ENCODE measurements at regions not wholly inside any gene's neighbourhood (a gene's known extent, or its start where the extent isn't known, plus 50 kb on each side); places are given as distances from the start of the nearest gene placed in this dataset.

DNA sequence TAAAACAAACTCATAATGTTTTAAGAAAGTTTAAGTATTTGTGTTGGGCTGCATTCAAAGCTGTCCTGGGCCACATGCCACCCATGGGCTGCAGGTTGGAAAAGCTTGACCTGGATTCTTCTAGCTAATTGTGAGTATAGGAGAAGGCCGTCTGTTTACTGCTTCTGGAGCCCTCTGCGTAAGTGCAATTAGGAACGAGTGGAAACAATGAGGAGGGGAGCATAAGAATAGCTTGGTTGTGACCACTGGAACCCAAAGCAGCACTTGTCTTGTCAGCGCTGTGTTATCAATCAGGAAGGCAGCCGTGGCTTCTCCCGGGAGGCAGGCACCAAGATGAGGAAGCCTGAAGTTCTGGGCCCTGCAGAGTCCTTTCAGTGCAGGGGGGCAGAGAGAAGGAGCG, 110.4 kb upstream of the MBNL2 start:
- no peak for DNase-seq (ENCODE audit: low read depth)

DNA sequence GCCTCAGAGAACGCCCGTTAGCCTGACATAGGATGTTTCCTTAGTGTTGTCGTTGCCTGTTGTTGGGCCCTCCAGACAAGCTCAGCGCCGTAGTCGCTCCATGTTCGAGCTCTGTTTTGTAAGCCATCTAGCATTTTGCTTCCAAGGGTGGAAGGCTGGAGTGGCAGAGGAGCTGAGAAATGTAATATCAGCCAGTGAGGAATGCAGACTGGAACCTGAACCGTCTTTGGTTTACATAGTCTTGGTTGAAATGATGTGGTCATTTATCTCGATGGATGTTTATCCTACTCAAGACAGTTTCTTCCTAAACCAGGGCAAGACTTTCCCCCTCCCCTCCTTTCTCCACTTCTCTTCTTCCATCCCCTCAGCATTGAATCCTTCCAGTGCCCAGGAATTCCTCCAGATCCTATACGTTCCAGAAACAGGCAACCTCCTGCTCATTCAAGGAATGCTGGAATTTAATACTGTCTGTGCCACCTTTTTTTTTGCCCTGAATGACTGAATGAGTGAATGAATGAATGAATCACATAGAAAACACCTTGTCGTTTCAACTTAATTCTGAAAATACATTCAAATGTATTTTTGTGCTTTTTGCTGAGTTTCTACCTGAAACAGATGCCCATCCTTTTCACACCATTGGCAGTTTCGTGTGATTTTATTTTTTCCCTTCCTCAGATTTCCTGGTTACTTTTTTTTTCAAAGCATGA, 109.5 kb upstream of the MBNL2 start:
- DNase-seq (ENCODE audit: low read depth): peak; percentile 81

DNA sequence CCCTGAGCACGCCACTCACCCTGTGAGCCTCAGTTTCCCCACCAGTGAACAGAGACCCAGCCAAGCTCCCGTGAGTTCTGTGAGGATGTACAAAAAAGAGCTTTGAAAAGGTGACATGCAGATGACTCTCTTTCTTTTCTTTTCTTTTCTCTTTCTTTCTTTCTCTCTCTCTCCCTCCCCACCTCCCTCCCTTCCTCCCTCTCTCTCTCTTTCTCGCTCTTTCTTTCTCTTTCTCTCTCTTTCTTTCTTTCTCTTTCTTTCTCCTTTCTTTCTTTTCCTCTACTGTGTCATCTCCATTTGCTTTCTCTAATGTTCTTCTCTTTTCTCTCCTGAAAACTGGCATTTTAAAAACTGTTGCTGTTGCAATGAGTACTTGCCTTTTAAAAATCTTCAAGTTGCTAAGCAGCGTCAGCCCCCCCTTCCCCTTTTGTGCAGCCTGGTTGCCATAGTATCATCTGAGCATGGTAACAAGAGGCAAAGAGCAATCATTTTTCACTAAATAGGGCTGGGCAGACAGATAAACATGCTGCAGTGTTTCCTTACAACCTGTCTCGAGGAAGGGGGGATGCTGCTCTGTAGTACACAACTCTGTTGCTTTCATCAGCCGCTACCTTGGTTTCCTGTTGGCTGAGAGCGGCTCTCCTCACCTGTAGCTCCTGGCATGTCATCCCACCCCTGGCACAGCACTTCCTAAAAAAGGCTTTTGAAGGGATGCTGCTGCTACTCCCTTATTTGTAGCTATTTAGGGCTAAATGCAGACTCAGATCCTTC, 108.7 kb upstream of the MBNL2 start:
- DNase-seq (ENCODE audit: low read depth): no peak

DNA sequence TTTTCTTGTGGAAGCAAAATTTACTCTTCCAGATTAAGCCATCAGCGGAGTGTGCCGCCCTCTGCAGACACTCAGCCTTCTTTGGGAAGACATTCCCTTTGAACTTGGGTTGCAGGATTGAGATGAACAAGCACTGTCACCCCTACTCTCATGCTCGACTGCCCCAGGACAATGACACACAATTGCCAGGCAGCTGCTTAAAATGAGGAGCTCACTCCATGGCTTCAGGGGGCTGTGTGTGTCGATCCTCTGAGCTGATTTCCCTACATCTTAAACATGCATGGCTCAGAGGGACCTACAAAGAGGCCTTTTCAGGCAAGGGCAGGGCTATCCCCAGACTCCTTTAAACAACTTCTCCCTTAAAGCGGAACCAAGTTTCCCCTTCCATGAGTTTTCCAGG, 107.5 kb upstream of the MBNL2 start:
- DNase-seq (ENCODE audit: low read depth): no peak

DNA sequence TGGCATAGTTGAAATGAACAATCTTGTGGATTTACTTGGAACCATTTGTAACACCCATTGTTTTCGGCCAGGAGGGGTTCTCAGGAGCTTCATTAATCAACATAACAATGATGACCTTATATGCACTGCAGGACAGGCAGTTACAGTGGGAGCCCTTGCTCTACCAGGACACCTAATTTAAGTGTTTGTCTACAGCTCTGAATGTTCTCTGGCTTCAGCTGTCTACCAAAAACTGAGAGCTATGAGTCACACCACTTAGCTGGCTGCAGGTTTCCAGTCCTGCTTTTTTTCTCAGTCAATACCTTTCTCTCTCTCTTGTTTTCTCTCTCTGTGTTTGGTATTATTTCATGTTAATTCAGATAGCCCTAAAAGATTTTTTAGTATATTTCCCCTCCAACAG, 105.4 kb upstream of the MBNL2 start:
- DNase-seq (ENCODE audit: low read depth): peak; percentile 78

DNA sequence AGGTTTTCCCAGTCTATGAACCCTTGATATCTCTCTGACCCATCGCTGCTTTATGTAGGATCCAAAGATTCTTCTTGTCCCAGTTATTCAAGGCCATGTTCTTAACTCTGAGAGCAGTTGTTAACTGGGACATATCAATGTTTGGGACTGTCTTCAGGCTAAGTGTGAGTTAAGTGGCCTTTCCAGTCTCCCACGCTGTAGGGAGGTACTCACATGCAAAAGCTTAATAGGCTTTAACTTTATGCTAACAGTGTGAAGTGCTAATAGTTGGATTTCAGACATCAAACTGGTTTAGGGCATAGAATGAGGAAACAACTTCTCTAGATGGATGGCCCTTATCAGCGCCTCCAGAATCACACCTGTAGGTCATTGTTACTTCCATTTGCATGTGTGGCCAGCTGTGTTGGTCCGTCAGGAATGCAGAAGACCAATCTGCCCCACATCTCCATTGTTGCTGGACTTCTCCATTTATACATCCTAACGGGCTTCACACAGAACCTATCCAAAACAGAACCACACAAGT, 104.7 kb upstream of the MBNL2 start:
- DNase-seq (ENCODE audit: low read depth): no peak

DNA sequence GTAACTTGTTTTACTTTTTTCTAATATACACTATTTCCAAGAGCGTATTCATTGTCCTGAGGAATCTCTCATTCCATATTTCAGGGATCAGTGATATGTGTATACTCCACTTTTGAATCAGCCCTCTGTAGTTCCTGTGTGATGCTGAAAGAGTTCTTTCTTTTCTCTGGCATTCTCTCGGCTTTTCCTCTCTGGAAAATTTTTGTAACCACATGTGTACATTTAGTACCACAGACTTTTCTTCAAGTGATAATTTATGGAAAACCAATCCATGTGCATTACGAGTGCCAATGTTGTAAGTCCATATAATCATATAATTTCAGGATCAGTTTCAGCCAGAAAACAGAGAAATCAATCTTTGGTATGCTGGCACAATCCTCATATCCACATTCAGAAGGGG, 102.2 kb upstream of the MBNL2 start:
- DNase-seq (ENCODE audit: low read depth): no peak

DNA sequence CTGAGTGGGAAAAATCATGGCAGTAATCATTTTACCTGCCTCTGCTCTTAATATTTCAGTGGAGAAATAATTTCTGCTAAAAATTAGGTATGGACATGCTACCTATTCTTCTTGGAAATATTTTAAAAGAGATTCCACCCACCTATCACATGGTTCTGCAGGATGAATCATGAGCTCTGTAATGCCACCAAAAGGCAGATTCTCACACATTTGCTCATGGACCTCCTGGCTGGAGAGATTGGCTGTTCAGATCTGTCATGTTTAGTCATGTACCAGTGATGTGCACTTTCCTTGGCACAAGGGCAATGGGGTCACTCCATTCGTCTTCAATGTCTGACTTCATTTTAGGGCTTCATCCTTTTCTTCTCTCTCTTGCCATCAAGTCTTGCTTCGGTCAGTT, 101.8 kb upstream of the MBNL2 start:
- peak; percentile 81 for DNase-seq (ENCODE audit: low read depth)

DNA sequence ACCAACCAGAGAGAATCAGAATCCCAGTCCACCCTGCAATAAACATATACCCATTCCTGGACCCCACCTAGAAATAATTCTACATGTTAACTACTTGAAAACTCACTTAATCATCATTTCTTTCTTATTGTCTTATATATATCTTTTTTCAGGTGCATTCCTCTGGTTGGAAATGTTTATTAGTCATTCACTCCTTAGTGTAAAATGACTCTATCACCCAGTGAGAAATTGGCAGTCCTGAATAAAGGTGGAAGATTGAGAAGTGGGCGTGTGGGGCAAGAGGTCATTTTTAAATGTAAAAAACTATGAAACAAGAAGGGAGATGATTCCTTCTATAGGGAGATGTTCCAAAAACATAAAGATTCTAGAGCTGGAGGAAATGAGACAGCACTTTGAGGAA, 101.2 kb upstream of the MBNL2 start:
- no peak for DNase-seq (ENCODE audit: low read depth)

DNA sequence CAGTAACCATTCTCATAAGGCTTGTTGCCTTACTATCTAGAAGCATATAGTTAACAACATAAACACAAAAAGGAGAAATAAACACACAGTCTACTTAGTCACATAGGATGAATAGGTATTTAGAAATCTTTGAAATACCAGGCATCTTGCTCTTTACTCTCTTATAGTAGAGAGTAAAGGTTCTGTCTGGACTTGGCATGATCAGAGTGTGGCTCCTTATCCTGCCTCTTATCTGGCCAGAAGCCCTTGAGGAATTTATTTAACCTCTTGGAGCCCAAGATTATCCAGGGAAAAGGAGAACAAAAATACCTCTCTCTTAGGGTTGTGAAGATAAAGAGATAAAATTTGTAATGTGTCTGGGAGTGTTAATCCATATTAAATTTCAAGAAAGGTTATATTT, 100.2 kb upstream of the MBNL2 start:
- peak; percentile 70 for DNase-seq (ENCODE audit: low read depth)

DNA sequence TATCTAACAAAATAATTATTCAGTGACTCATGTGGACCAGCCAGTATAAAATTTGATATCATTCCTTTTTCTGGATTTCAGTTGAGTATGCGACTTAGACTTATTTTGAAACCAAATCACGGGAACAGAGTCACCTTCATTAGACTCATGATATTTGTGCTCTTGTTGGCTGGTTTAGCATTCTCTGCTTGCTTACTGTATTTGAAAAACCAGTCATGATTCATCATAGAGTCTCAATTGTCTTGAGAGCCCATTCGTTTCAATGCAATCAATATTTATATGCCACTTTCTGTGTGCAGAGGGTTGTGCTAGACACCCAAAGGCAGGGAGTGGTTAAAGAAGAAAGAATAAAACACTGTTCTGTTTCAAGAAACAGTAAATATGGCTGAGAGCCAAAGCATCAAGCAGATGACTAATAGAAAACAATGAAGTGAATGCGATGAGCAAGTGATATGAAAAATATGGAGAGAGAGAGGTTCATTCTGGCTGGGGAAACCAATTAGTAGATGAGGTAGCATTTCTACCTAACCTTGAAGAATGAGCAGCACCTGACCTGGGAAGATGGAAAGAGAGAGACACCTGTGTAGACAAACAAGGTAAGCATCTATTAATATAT, 99.6 kb upstream of the MBNL2 start:
- peak; percentile 86 for DNase-seq (ENCODE audit: low read depth)

DNA sequence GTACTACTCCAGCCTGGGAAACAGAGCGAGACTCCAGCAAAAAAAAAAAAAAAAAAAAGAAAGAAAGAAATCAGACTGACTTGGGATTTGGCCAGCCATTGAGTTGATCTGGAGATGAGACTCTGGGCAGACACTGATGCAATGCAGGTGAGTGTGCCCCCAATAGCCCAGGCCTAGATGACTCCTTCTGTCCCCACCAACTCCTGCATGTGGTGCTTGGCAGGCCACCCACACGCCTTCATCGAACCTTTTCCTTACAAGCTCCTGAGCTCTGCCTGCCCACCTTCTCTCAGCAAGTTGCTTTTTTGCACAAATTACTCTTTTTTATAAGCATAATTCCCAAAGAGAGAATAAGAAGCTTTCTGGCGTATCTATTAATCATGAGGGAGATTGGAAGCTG, 97.9 kb upstream of the MBNL2 start:
- DNase-seq (ENCODE audit: low read depth): no peak

DNA sequence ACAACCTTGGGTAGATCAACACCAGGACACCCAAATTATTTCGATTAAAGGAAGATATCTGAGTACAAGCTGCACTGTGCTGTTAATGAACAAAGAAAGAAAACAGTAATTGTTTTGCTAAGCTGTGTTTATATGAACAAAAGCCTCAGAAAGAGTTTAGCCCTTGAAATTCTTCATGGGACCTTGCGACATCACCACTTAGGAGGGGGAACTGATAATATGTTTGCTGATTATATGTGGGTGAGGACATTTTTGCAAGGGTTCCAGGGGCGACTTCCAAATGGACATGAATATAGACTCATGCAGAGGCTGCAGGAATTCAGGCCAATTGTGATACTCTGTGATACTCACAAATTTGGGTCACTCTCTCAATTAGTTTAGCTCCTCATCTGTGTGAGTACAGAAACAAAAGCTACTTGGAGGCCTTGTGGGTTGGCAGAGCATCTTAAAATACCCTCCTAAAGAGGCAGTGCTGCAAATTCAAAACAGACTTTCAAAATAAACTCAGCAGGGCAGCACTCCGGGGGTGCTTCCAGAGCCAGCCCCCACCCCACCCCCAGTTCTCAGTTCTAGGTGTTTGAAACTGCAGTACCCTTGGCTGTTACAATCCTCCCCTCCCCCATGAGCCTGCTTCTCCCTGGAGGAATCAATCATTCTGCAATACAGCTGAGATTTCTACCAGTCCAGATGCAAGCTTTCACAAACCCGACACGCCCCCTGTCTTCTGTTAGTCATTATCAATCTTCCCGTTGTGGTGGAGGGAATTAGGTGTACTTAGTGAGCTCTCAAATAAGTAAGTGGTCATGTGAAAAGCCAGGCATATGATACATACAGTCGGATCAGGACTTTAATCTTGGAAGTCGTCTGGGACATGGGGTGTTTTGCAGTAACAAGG, 97.0 kb upstream of the MBNL2 start:
- DNase-seq (ENCODE audit: low read depth): peak; percentile 98

DNA sequence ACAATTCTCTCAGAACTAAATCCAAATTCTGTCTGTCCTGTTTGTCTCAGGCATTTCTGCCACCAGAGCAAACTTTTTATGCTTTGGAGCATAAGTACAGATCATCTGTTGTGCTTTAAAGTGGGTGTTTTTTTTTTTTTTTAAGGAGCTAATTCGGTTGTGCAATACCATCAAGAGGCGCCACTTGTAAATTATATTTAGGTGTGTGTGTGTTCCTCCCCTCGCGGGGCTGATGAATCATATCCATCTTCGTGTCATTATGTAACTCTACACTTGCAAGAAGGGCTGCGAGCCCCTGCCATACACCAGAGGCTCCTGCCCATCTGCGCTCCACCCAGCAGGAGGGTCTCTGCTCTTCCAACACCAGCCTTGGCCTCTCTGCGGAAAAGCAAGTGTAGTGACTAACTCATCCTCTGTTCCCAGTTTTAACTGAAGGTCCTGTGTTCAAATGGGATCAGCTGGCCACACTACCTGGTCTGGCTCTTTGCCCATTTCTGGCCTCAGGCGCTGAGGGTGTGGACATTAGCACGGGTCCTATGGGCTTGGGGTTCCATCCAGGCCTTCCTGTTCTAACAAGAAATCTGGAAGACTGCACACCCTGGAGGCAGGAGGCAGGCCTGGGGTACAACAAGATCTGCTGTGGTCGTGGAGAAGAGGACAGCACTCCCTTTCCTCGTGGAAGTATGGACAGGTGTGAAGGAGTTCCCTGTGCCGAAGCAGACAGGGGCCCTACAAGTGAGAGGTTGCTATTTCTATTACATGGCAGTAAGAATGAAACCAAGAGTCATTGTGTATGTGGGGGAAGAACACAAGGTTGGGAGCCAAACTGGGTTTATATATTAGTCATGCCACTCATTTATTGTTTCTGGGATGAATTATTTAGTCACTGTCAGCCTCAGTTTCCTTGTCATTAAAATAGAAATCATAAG, 96.1 kb upstream of the MBNL2 start:
- DNase-seq (ENCODE audit: low read depth): peak; percentile 85

DNA sequence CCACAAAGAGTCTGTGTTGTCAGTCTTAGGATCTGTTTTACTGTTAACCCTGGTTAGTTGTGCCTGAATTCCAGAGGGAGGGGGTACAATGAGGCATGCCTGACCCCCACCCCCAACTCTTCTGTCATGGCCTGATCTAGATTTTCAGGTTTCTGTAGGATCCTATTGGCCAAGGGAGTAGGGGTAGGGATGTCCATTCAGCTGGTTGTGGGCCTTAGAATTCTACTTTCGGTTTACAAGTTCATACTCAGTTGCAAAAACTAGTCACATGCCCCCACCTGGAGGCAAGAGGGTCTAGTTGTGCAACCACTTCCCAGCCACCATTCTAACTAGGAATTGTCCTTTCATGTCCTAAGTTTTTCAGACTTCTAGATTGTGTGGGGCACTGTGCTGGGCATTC, 94.3 kb upstream of the MBNL2 start:
- DNase-seq (ENCODE audit: low read depth): no peak

DNA sequence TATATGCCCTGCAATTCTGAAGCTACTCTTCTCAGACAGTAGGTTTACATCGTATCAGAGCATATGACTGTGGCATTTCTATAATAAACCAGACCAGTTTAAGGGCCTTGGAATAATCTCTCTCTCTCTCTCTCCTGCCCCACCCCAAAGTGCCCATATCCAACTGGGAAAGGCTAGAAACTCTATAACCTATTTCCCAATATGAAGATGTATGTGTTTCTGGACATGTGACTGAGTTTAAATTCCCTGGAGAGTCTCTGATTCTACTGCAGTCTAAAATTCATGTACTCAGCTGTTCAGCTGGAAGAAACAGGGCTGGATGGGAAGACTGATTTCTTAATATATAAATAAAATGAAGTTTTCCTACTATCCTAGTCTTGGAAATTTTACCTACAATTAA, 91.9 kb upstream of the MBNL2 start:
- DNase-seq (ENCODE audit: low read depth): no peak

DNA sequence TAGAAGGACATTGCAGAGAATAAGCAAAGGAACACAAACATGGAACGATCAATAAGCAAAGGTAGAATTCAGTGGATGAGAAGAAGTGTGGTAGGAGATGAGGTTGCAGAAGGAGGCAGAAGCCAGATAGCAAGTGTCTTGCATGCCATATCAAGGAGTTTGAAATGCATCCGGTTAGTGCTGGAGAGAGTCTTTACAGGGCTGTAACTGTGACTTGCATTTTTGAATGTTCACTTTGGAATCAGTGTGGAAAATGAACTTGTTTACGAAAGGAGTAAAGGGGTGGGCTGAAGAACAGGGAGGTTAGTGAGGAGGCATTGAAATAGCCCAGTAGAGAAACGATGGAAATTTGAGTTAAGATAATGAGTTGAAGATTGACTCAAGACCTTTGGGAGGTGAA, 90.7 kb upstream of the MBNL2 start:
- no peak for DNase-seq (ENCODE audit: low read depth)

DNA sequence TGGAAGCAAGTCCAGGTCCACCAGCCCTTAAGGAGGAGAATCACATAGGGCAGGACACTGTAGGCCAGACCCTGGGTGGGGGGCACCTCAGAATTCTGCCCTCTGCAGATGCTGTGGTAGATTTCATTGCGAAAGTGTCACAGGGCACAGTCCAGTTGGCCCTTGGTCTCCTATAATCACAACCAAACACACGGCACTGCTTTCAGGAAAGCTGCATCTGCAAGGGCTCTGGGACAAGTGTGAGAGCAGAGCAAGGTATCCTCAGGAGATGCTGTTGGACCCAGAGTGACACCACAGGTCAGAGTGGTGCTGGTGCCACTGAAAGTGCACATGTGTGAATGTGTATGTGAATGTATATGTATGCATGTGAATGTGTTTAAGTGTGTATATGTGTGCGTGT, 88.6 kb upstream of the MBNL2 start:
- DNase-seq (ENCODE audit: low read depth): no peak

DNA sequence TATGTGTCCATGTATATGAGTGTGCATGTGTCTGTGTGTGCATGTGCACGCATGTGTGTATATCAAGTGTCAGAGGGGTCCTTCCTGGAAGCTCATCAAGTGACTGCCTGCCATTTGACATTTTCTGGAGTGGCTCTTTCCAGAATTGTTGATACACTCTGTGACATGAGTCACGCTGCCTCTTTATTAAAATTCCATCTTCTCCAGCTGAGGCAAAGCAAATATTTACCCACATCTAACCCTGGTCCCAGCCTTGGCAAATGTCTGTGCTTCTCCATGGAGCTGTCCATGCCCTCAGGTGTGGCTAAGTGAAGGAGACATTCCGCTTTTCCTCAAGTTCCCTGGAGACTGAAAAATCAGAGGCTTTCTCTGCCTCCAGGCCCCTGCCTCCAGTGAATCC, 88.2 kb upstream of the MBNL2 start:
- DNase-seq (ENCODE audit: low read depth): no peak

DNA sequence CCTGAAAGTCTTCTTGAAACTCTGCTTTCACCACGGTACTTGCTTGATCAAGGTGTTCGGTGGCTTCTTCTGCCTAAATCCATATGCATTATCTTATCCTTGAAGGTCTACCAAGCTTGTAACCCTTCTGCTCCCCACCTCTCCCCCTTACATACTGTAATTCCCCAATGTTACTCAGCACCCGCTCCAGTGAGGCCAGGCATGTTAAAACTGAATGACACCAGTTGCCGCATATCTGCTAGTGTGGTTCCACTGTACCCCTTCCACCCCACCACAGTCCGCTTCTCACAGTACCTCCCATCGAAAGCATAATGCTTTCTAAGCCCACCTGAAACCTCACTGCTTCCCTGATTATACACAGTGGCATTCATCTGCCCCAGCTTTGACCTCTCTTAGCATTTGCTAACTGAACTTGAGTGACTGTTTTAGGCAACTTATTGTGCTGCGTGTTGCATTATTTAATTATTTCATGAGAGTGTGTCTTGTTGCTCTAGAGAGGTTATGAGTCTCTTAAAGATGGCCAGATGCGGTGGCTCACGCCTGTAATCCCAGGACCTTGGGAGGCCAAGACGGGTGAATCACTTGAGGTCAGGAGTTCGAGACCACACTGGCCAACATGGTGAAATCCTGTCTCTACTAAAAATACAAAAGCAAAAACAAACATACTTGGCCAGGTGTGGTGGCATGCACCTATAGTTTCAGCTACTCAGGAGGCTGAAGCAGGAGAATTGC, 87.6 kb upstream of the MBNL2 start:
- peak; percentile 87 for DNase-seq (ENCODE audit: low read depth)

Measured in iris pigment epithelial cell (primary cell).